Body of pancreas (tissue), 4 donors: ENCODE measurements at regions not wholly inside any gene's neighbourhood (a gene's known extent, or its start where the extent isn't known, plus 50 kb on each side); places are given as distances from the start of the nearest gene placed in this dataset.

ENCODE experiments used
- ATAC-seq: fragments of 150-250 bp; one replicate; pipeline ENCODE4 v1.9.1; 2016
- DNase-seq, 4 donors: peaks; one replicate each; pipeline ENCODE4 v3.0.0-alpha.2; 2019
- H3K27ac ChIP-seq, 4 donors: fragments of 200-600 bp; sonication (generic); 1 replicate in 3 of 4; 2 replicates in 1 of 4; pipeline versions ENCODE4 v1.5.1 to v1.6.1; 2016 to 2019; ENCODE audit warnings: mild to moderate bottlenecking in 1 of 4, mixed read lengths in 1 of 4, moderate library complexity in 1 of 4
- H3K27me3 ChIP-seq, 2 donors: fragments of 200-600 bp; sonication (generic); one replicate each; pipeline ENCODE4 v1.6.0; 2016; ENCODE audit warnings: mild to moderate bottlenecking in 1 of 2
- H3K36me3 ChIP-seq, 2 donors: fragments of 200-600 bp; sonication (generic); replicated peaks in 1 of 2; 2 replicates each; pipeline ENCODE4 v1.5.1; 2016; ENCODE audit warnings: low read depth in 2 of 2; ENCODE audit not compliant: insufficient read depth in 1 of 2
- H3K4me1 ChIP-seq: fragments of 200-600 bp; sonication (generic); one replicate; pipeline ENCODE4 v1.6.0; 2016
- H3K4me3 ChIP-seq, 2 donors: fragments of 200-600 bp; sonication (generic); 1 replicate in 1 of 2; 2 replicates in 1 of 2; pipeline ENCODE4 v1.5.1; 2016 to 2019
- H3K9me3 ChIP-seq, 3 donors: fragments of 200-600 bp; sonication (generic); 1 replicate in 2 of 3; 2 replicates in 1 of 3; pipeline ENCODE4 v1.5.1; 2016
- POLR2A ChIP-seq, 3 donors: fragments of 450-650 bp; IDR thresholded peaks; one replicate each; pipeline ENCODE4 v1.6.1; 2016; ENCODE audit warnings: antibody characterized with exemption in 3 of 3, mild to moderate bottlenecking in 2 of 3
- WGBS, 2 donors: methylation state at CpG; one replicate each; pipeline ENCODE4 v1.1.5; 2017; 5-methylcytosine and 5-hydroxymethylcytosine counted together
- intact Hi-C: fragments of 100-400 bp; cut with DNase I; formaldehyde crosslinking; loops from one replicate; pipeline ENCODE4 v1.15.1; 2023
- TF ChIP-seq, protein P1 (sequence below), 7 experiments: fragments of 450-650 bp in 4 of 7; fragments of 200-600 bp in 3 of 7; sonication (generic) in 3 of 7; IDR thresholded peaks; one replicate each; pipeline ENCODE4 v1.5.1; 2016 to 2019; ENCODE audit warnings: antibody characterized with exemption in 7 of 7

GRCh38 chr9:14560194-14560593 is 133.0 kb downstream of the ZDHHC21 start:
- Histone ChIP-seq H3K27ac (no peak overlapping the region), H3K9me3 (no peaks in the 10 kb centered on the region), H3K4me1 (no peaks in the 10 kb centered on the region), H3K36me3 (no peaks in the 10 kb centered on the region), H3K4me3 (no peak overlapping the region), H3K27me3 (no peaks in the 10 kb centered on the region)
- TF ChIP-seq, protein P1, sequence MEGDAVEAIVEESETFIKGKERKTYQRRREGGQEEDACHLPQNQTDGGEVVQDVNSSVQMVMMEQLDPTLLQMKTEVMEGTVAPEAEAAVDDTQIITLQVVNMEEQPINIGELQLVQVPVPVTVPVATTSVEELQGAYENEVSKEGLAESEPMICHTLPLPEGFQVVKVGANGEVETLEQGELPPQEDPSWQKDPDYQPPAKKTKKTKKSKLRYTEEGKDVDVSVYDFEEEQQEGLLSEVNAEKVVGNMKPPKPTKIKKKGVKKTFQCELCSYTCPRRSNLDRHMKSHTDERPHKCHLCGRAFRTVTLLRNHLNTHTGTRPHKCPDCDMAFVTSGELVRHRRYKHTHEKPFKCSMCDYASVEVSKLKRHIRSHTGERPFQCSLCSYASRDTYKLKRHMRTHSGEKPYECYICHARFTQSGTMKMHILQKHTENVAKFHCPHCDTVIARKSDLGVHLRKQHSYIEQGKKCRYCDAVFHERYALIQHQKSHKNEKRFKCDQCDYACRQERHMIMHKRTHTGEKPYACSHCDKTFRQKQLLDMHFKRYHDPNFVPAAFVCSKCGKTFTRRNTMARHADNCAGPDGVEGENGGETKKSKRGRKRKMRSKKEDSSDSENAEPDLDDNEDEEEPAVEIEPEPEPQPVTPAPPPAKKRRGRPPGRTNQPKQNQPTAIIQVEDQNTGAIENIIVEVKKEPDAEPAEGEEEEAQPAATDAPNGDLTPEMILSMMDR (IDR thresholded peaks at IDR 0.05) = no peak
- TF ChIP-seq POLR2A (IDR thresholded peaks at IDR 0.05) = no peak
- intact Hi-C loops = no loop called here
- WGBS, 2 donors = 77 to 86% methylated on average over 2 of the region's 2 CpGs
- ATAC-seq (no peak), DNase-seq (no peak)

DNA sequence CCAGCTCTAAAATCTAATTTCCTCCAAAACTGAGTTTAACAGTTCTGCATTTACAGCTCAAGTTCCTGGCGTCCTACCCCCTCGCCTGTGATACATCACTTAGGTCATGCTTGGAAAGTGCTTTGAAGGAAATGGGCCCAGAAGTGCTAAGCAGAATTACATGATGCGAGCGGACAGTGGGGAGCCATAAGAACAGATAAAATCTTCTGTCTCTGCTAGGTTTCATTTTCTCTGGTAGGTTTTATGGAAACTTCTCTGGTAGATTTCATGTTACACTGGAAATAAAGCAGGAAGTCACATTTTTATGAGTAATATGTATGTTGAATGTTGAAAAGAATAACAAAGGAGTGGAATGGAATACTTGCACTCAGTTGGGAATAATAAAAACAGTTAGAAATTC is 138.3 kb downstream of the ZDHHC21 start:
- Histone ChIP-seq H3K27ac (no peak overlapping the region), H3K4me3 (no peak overlapping the region), H3K36me3 (no peaks in the 10 kb centered on the region), H3K9me3 (no peaks in the 10 kb centered on the region), H3K4me1 (no peaks in the 10 kb centered on the region), H3K27me3 (no peaks in the 10 kb centered on the region)
- intact Hi-C loops = no loop called here
- ATAC-seq (no peak), DNase-seq (no peak)
- no peak for TF ChIP-seq POLR2A (IDR thresholded peaks at IDR 0.05)
- TF ChIP-seq, protein P1 (IDR thresholded peaks at IDR 0.05) = no peak
- WGBS, 2 donors = 83 to 85% methylated on average over 4 of the region's 4 CpGs

GRCh38 chr9:14547245-14548060 is 145.8 kb downstream of the ZDHHC21 start:
- no peaks in the 10 kb centered on the region for H3K9me3 ChIP-seq
- no peak for TF ChIP-seq POLR2A (IDR thresholded peaks at IDR 0.05)
- TF ChIP-seq, protein P1 (IDR thresholded peaks at IDR 0.05) = no peak
- ATAC-seq (no peak), DNase-seq (no peak)
- H3K27me3 ChIP-seq = no peaks in the 10 kb centered on the region
- WGBS, 2 donors = 74 to 75% methylated on average over 5 of the region's 5 CpGs
- no peak overlapping the region for H3K4me3 ChIP-seq
- H3K27ac ChIP-seq = no peak overlapping the region
- no peaks in the 10 kb centered on the region for H3K36me3 ChIP-seq
- no peaks in the 10 kb centered on the region for H3K4me1 ChIP-seq
- intact Hi-C loops = no loop called here

DNA sequence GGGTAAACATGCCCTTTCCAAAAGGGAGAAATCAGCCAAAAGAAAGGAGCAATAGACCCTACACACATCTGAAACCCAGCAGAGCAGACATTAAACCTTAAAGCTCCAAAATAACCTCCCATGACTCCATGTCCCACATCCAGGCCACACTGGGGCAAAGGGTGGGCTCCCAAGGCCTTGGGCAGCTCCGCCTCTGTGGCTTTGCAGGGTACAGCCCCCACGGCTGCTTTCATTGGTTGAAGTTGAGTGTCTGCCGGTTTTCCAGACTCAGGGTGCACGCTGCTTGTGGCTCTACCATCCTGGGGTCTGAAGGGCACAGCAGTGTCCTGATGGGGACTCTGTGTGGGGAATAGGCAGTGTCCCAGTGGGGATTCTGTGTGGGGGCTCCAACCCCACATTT is 146.5 kb downstream of the ZDHHC21 start:
- DNase-seq = no peak
- Histone ChIP-seq H3K9me3 (no peaks in the 10 kb centered on the region), H3K4me1 (no peaks in the 10 kb centered on the region), H3K36me3 (no peaks in the 10 kb centered on the region), H3K27ac (no peak overlapping the region), H3K27me3 (no peaks in the 10 kb centered on the region), H3K4me3 (no peak overlapping the region)
- no peak for ATAC-seq
- intact Hi-C loops = no loop called here
- WGBS, 2 donors = 92 to 97% methylated on average over 4 of the region's 4 CpGs
- no peak for TF ChIP-seq POLR2A (IDR thresholded peaks at IDR 0.05)
- TF ChIP-seq, protein P1 (IDR thresholded peaks at IDR 0.05) = no peak

DNA sequence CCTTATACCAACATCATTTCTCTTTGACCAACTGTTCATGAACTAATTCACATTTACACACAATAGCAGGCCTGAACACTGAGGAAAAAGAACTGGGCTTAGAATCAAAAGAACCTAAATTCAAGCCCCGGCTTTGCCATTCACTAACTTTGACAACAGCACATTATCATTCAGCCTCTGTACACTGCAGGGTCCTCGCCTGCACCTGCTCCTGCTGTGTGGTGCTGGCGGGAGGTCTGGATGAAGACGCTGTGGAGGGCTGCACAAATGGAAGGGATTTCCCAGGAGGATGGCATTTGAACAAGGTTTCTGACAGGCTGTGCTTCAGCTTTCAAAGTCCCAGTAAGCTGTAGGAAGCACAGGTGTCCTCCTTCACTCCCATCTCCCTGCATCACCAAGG is 151.2 kb downstream of the ZDHHC21 start:
- Histone ChIP-seq H3K27ac (no peak overlapping the region), H3K27me3 (no peaks in the 10 kb centered on the region), H3K9me3 (no peaks in the 10 kb centered on the region), H3K4me1 (no peaks in the 10 kb centered on the region), H3K4me3 (no peak overlapping the region), H3K36me3 (no peaks in the 10 kb centered on the region)
- no peak for DNase-seq
- intact Hi-C loops = no loop called here
- ATAC-seq = no peak
- TF ChIP-seq POLR2A (IDR thresholded peaks at IDR 0.05) = no peak
- TF ChIP-seq, protein P1 (IDR thresholded peaks at IDR 0.05) = no peak
- 74 to 83% methylated on average over 4 of the region's 4 CpGs for WGBS, 2 donors
